ENCODE measurements at regions not wholly inside any gene's neighbourhood (a gene's known extent, or its start where the extent isn't known, plus 50 kb on each side); places are given as distances from the start of the nearest gene placed in this dataset.

DNA sequence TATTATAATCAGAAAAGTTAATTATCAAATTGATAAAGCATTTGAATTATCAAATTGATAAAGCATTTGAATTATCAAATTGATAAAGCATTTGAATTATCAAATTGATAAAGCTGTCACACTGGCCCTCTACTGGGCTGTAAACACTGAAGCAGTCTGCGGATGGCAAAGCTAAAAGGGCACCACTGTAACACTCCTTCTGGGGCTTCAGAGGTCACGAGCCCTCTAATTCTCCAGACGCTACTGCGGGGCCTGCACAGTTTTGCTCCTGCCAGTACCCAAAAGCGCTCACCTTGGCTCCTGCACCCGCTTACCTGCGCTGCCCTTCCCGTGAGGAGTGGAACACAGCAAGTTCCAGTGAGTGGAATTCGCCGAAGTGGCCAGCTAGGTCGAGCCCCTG lies 409.0 kb upstream of the KCNMB2 start:
- DNase-seq (ENCODE audit: unreplicated experiment), result no peak
- CTCF ChIA-PET, result no interaction called here
- no TSS peak for BruUV-seq (replicated peaks)

GRCh38 chr3:178129109-178129508 lies 407.1 kb upstream of the KCNMB2 start:
- no peak overlapping the region for H3K4me3 Mint-ChIP-seq (ENCODE audit: unreplicated experiment)
- H3K9me3 Mint-ChIP-seq (ENCODE audit: unreplicated experiment), result no peaks in the 10 kb centered on the region
- no peaks in the 10 kb centered on the region for H3K36me3 Mint-ChIP-seq (ENCODE audit: insufficient read depth, unreplicated experiment)
- H3K27me3 Mint-ChIP-seq (ENCODE audit: insufficient read depth, unreplicated experiment), result no peaks in the 10 kb centered on the region
- H3K4me1 Mint-ChIP-seq (ENCODE audit: insufficient read depth, unreplicated experiment), result no peaks in the 10 kb centered on the region
- CTCF ChIA-PET, result no interaction called here
- TF ChIP-seq CTCF (IDR thresholded peaks at IDR 0.05; ENCODE audit: unreplicated experiment), result no peak
- no peak overlapping the region for H3K27ac Mint-ChIP-seq (ENCODE audit: low read depth, unreplicated experiment)
- POLR2A ChIA-PET, result interaction anchor here (0.9 kb wide), 1 partner anchor 9 kb away, joined by 5 read pairs; no protein-coding TSS in a partner anchor
- intact Hi-C loops (cut with micrococcal nuclease), result no loop called here
- no peak for DNase-seq (ENCODE audit: unreplicated experiment)
- BruUV-seq (replicated peaks), result no TSS peak

More for the DNA sequence above, 409.0 kb upstream of the KCNMB2 start:
- H3K27ac Mint-ChIP-seq (ENCODE audit: low read depth, unreplicated experiment), result no peak overlapping the region
- intact Hi-C loops (cut with micrococcal nuclease), result no loop called here
- no peaks in the 10 kb centered on the region for H3K27me3 Mint-ChIP-seq (ENCODE audit: insufficient read depth, unreplicated experiment)
- no peak overlapping the region for H3K4me3 Mint-ChIP-seq (ENCODE audit: unreplicated experiment)
- no peaks in the 10 kb centered on the region for H3K36me3 Mint-ChIP-seq (ENCODE audit: insufficient read depth, unreplicated experiment)
- no peaks in the 10 kb centered on the region for H3K4me1 Mint-ChIP-seq (ENCODE audit: insufficient read depth, unreplicated experiment)
- no peaks in the 10 kb centered on the region for H3K9me3 Mint-ChIP-seq (ENCODE audit: unreplicated experiment)
- no peak for TF ChIP-seq CTCF (IDR thresholded peaks at IDR 0.05; ENCODE audit: unreplicated experiment)
- POLR2A ChIA-PET, result no interaction called here

- ChIA-PET POLR2A (interaction anchor here (0.8 kb wide), 1 partner anchor 15 kb away, joined by 3 read pairs; no protein-coding TSS in a partner anchor), CTCF (no interaction called here)
- H3K27ac Mint-ChIP-seq (ENCODE audit: low read depth, unreplicated experiment), result no peak overlapping the region
- H3K9me3 Mint-ChIP-seq (ENCODE audit: unreplicated experiment), result peaks cover 7% of the 10 kb centered on the region
- no peak for DNase-seq (ENCODE audit: unreplicated experiment)
- no peak overlapping the region for H3K4me3 Mint-ChIP-seq (ENCODE audit: unreplicated experiment)
- no peaks in the 10 kb centered on the region for H3K4me1 Mint-ChIP-seq (ENCODE audit: insufficient read depth, unreplicated experiment)
- H3K27me3 Mint-ChIP-seq (ENCODE audit: insufficient read depth, unreplicated experiment), result no peaks in the 10 kb centered on the region
- no TSS peak for BruUV-seq (replicated peaks)
- no peak for TF ChIP-seq CTCF (IDR thresholded peaks at IDR 0.05; ENCODE audit: unreplicated experiment)
- H3K36me3 Mint-ChIP-seq (ENCODE audit: insufficient read depth, unreplicated experiment), result no peaks in the 10 kb centered on the region
- intact Hi-C loops (cut with micrococcal nuclease), result loop anchor here (10.0 kb wide), 1 partner anchor 813 kb away; no protein-coding TSS in a partner anchor
Measured at GRCh38 chr3:178131801-178132200, 404.4 kb upstream of the KCNMB2 start.

- H3K27ac Mint-ChIP-seq (ENCODE audit: low read depth, unreplicated experiment), result no peak overlapping the region
- no peaks in the 10 kb centered on the region for H3K27me3 Mint-ChIP-seq (ENCODE audit: insufficient read depth, unreplicated experiment)
- ChIA-PET CTCF (interaction anchor here (0.6 kb wide), 1 partner anchor 933 kb away, joined by 3 read pairs; no protein-coding TSS in a partner anchor), POLR2A (no interaction called here)
- no peak for TF ChIP-seq CTCF (IDR thresholded peaks at IDR 0.05; ENCODE audit: unreplicated experiment)
- no TSS peak for BruUV-seq (replicated peaks)
- intact Hi-C loops (cut with micrococcal nuclease), result loop anchor here (10.0 kb wide), 1 partner anchor 808 kb away; no protein-coding TSS in a partner anchor
- no peak for DNase-seq (ENCODE audit: unreplicated experiment)
- no peak overlapping the region for H3K4me3 Mint-ChIP-seq (ENCODE audit: unreplicated experiment)
- peaks cover 7% of the 10 kb centered on the region for H3K9me3 Mint-ChIP-seq (ENCODE audit: unreplicated experiment)
- H3K36me3 Mint-ChIP-seq (ENCODE audit: insufficient read depth, unreplicated experiment), result no peaks in the 10 kb centered on the region
- no peaks in the 10 kb centered on the region for H3K4me1 Mint-ChIP-seq (ENCODE audit: insufficient read depth, unreplicated experiment)
Measured at GRCh38 chr3:178137206-178137605, 399.0 kb upstream of the KCNMB2 start.
